CD14-positive monocyte (primary cell): ENCODE measurements at regions not wholly inside any gene's neighbourhood (a gene's known extent, or its start where the extent isn't known, plus 50 kb on each side); places are given as distances from the start of the nearest gene placed in this dataset.

ENCODE experiments used
- DNase-seq, 3 donors: peaks; one replicate each; pipeline ENCODE4 v3.0.0-alpha.2; 2011 to 2022
- H2AFZ ChIP-seq: 2 replicates; pipeline ENCODE4 v1.6.0; 2012; ENCODE audit warnings: mild to moderate bottlenecking, low read depth, low read length, inconsistent platforms; ENCODE audit not compliant: insufficient read depth, poor library complexity, severe bottlenecking
- H3K27ac ChIP-seq, 2 donors: 1 replicate in 1 of 2; 2 replicates in 1 of 2; pipeline ENCODE4 v1.5.1; 2012 to 2013; ENCODE audit warnings: low read length in 2 of 2, control low read depth in 1 of 2, inconsistent platforms in 1 of 2, low read depth in 1 of 2, mild to moderate bottlenecking in 1 of 2
- H3K27me3 ChIP-seq, 2 donors: one replicate each; pipeline versions ENCODE4 v1.6.0 to v1.6.1; 2011 to 2013; ENCODE audit warnings: low read length in 2 of 2; ENCODE audit not compliant: control insufficient read depth in 2 of 2, insufficient read depth in 2 of 2
- H3K36me3 ChIP-seq, 2 donors: replicated peaks in 1 of 2; 1 replicate in 1 of 2; 2 replicates in 1 of 2; pipeline versions ENCODE4 v1.5.1 to v1.6.1; 2012 to 2013; ENCODE audit warnings: low read length in 2 of 2, control low read depth in 1 of 2, inconsistent platforms in 1 of 2, mild to moderate bottlenecking in 1 of 2; ENCODE audit not compliant: insufficient read depth in 2 of 2, control insufficient read depth in 1 of 2
- H3K4me1 ChIP-seq, 2 donors: 1 replicate in 1 of 2; 2 replicates in 1 of 2; pipeline versions ENCODE4 v1.5.1 to v1.6.1; 2012 to 2013; ENCODE audit warnings: low read length in 2 of 2, control low read depth in 1 of 2, inconsistent platforms in 1 of 2, mild to moderate bottlenecking in 1 of 2, moderate library complexity in 1 of 2; ENCODE audit not compliant: insufficient read depth in 2 of 2, control insufficient read depth in 1 of 2
- H3K4me2 ChIP-seq: replicated peaks from 2 replicates; pipeline ENCODE3; 2012; ENCODE audit warnings: low read length, moderate library complexity, mild to moderate bottlenecking; ENCODE audit not compliant: poor library complexity, severe bottlenecking; ENCODE audit errors: extremely low read depth
- H3K4me3 ChIP-seq, 3 experiments: fragments of 200-600 bp in 1 of 3; sonication (generic) in 1 of 3; replicated peaks in 1 of 3; 1 replicate in 2 of 3; 2 replicates in 1 of 3; pipeline ENCODE4 v1.5.1; 2011 to 2013; ENCODE audit warnings: low read length in 3 of 3, mild to moderate bottlenecking in 3 of 3, control low read depth in 2 of 3, low read depth in 2 of 3, inconsistent platforms in 1 of 3, moderate library complexity in 1 of 3
- H3K79me2 ChIP-seq: 2 replicates; pipeline ENCODE4 v1.6.0; 2012; ENCODE audit warnings: mild to moderate bottlenecking, control low read depth, inconsistent platforms, low read length, moderate library complexity; ENCODE audit not compliant: insufficient read depth
- H3K9ac ChIP-seq: 2 replicates; pipeline ENCODE4 v1.6.0; 2017; ENCODE audit warnings: low read length, mild to moderate bottlenecking; ENCODE audit not compliant: insufficient read depth, poor library complexity, severe bottlenecking
- H3K9me3 ChIP-seq, 2 donors: replicated peaks in 1 of 2; 1 replicate in 1 of 2; 2 replicates in 1 of 2; pipeline versions ENCODE4 v1.5.1 to v1.6.1; 2012 to 2013; ENCODE audit warnings: low read length in 2 of 2, control low read depth in 1 of 2; ENCODE audit not compliant: control insufficient read depth in 1 of 2, insufficient read depth in 1 of 2
- H4K20me1 ChIP-seq: 2 replicates; pipeline ENCODE4 v1.6.0; 2012; ENCODE audit warnings: mild to moderate bottlenecking, low read length, control low read depth, moderate library complexity; ENCODE audit not compliant: insufficient read depth
- H3K27ac Mint-ChIP-seq, 7 donors: one replicate each; pipeline ENCODE4 v1.8.0; 2020; ENCODE audit warnings: mild to moderate bottlenecking in 7 of 7, mixed read lengths in 7 of 7, moderate library complexity in 6 of 7, inconsistent platforms in 2 of 7
- H3K27me3 Mint-ChIP-seq, 3 donors: one replicate each; pipeline ENCODE4 v1.8.0; 2021 to 2022; ENCODE audit warnings: low read depth in 3 of 3, mild to moderate bottlenecking in 3 of 3, mixed read lengths in 3 of 3, moderate library complexity in 3 of 3, inconsistent platforms in 1 of 3
- H3K36me3 Mint-ChIP-seq, 2 donors: one replicate each; pipeline ENCODE4 v1.8.0; 2020; ENCODE audit warnings: mixed read lengths in 2 of 2, inconsistent platforms in 1 of 2, mild to moderate bottlenecking in 1 of 2
- H3K4me1 Mint-ChIP-seq: one replicate; pipeline ENCODE4 v1.8.0; 2020; ENCODE audit warnings: mild to moderate bottlenecking, mixed read lengths
- H3K4me3 Mint-ChIP-seq, 2 donors: one replicate each; pipeline ENCODE4 v1.8.0; 2020; ENCODE audit warnings: mild to moderate bottlenecking in 2 of 2, mixed read lengths in 2 of 2, moderate library complexity in 1 of 2
- H3K9me3 Mint-ChIP-seq, 7 donors: one replicate each; pipeline ENCODE4 v1.8.0; 2020 to 2022; ENCODE audit warnings: mixed read lengths in 7 of 7, mild to moderate bottlenecking in 6 of 7, moderate library complexity in 6 of 7, inconsistent platforms in 2 of 7
- CTCF ChIP-seq: fragments of 200-600 bp; IDR thresholded peaks from one replicate; pipeline ENCODE4 v1.8.0; 2022; ENCODE audit warnings: antibody characterized with exemption, mild to moderate bottlenecking
- WGBS: methylation state at CpG from one replicate; pipeline ENCODE4 v1.1.5; 2013; ENCODE audit warnings: missing lambda C conversion rate; ENCODE audit not compliant: insufficient coverage; 5-methylcytosine and 5-hydroxymethylcytosine counted together
- intact Hi-C, 2 donors: fragments of 100-400 bp; cut with micrococcal nuclease; formaldehyde crosslinking; loops; one replicate each; pipeline versions ENCODE4 v1.15.0 to v1.15.1; 2023

DNA sequence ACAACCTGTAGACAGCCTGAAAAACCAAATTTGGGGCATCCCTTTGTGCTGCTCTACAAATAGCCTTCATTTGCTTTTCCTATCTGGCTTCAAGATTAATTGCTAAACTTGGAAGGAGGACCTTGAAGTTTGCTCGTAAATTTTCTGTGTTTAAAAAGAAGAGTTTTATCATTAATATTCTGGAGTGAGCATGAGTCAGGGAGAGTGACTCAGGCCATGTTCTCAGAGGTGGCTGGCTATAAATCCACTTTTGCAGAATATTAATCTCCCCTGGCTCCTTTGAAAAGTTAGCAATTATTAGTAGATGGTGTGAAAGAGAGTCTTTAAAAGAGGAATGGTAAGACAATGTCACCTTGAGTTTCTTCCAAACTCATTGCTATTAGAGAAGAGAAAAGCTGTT lies 91.0 kb downstream of the ANKEF1 start:
- no peaks in the 10 kb centered on the region for H3K4me1 Mint-ChIP-seq

GRCh38 chr20:10129749-10130148 lies 88.9 kb upstream of the SNAP25 start:
- no peak for TF ChIP-seq CTCF
- Mint-ChIP-seq H3K27me3 (peaks cover 1 to 2% (median 2%) of the 10 kb centered on the region in 3 donors), H3K9me3 (peaks cover 4 to 13% (median 9%) of the 10 kb centered on the region in 7 donors), H3K4me1 (no peaks in the 10 kb centered on the region), H3K27ac (no peak overlapping the region), H3K36me3 (no peaks in the 10 kb centered on the region), H3K4me3 (no peak overlapping the region)
- WGBS, result 37% methylated on average over 6 of the region's 6 CpGs
- intact Hi-C loops, result no loop called here
- no peak overlapping the region for H3K9ac ChIP-seq
- no peaks in the 10 kb centered on the region for H4K20me1 ChIP-seq
- H3K9me3 ChIP-seq, result peaks cover 5 to 11% of the 10 kb centered on the region in 2 donors
- no peak overlapping the region for H3K4me2 ChIP-seq
- no peak overlapping the region for H3K27ac ChIP-seq
- H3K4me3 ChIP-seq, result no peak overlapping the region
- no peak for DNase-seq
- no peaks in the 10 kb centered on the region for H3K79me2 ChIP-seq
- H3K27me3 ChIP-seq, result no peaks in the 10 kb centered on the region
- H3K36me3 ChIP-seq, result no peaks in the 10 kb centered on the region
- no peak overlapping the region for H2AFZ ChIP-seq
- no peaks in the 10 kb centered on the region for H3K4me1 ChIP-seq

More for the DNA sequence above, 91.0 kb downstream of the ANKEF1 start:
- no peaks in the 10 kb centered on the region for H3K27me3 ChIP-seq
- no peak overlapping the region for H3K27ac ChIP-seq
- peaks cover 12 to 33% (median 21%) of the 10 kb centered on the region in 7 donors for H3K9me3 Mint-ChIP-seq
- DNase-seq, result no peak
- H3K27me3 Mint-ChIP-seq, result peaks cover 2 to 3% (median 2%) of the 10 kb centered on the region in 3 donors
- no peak overlapping the region for H3K4me3 ChIP-seq
- no peaks in the 10 kb centered on the region for H3K36me3 Mint-ChIP-seq
- intact Hi-C loops, result no loop called here
- H3K27ac Mint-ChIP-seq, result no peak overlapping the region
- TF ChIP-seq CTCF, result no peak
- H2AFZ ChIP-seq, result no peak overlapping the region
- H3K36me3 ChIP-seq, result no peaks in the 10 kb centered on the region
- no CpG with 5 or more reads among the region's 1 CpG for WGBS
- no peaks in the 10 kb centered on the region for H3K4me1 ChIP-seq
- no peaks in the 10 kb centered on the region for H3K79me2 ChIP-seq
- H3K4me3 Mint-ChIP-seq, result no peak overlapping the region
- no peaks in the 10 kb centered on the region for H4K20me1 ChIP-seq
- peaks cover 16 to 19% of the 10 kb centered on the region in 2 donors for H3K9me3 ChIP-seq
- no peak overlapping the region for H3K4me2 ChIP-seq
- H3K9ac ChIP-seq, result no peak overlapping the region
